ENCODE measurements at regions not wholly inside any gene's neighbourhood (a gene's known extent, or its start where the extent isn't known, plus 50 kb on each side); places are given as distances from the start of the nearest gene placed in this dataset.

GRCh38 chr13:26837997-26838396, 77.4 kb upstream of the GPR12 start:
- H2BK15ac ChIP-seq (ENCODE audit: low read length) = no peak overlapping the region
- H3K79me2 ChIP-seq (ENCODE audit: control insufficient read depth in 1 of 2, insufficient read depth in 2 of 2, low read length in 2 of 2) = no peaks in the 10 kb centered on the region
- H3K18ac ChIP-seq (ENCODE audit: extremely low read depth, low read length) = no peak overlapping the region
- no peak overlapping the region for H4K91ac ChIP-seq (replicated peaks; ENCODE audit: insufficient read length, low read length)
- H3K9ac ChIP-seq (replicated peaks in 1 of 4; ENCODE audit: extremely low read depth in 1 of 4, low read depth in 3 of 4, low read length in 3 of 4) = no peak overlapping the region
- H4K20me1 ChIP-seq (replicated peaks in 1 of 2; ENCODE audit: control insufficient read depth in 1 of 2, insufficient read depth in 2 of 2, low read length in 2 of 2) = no peaks in the 10 kb centered on the region
- peaks cover 4% of the 10 kb centered on the region in 2 experiments; a peak in 2 of 4 replicates for H3K9me3 ChIP-seq (ENCODE audit: insufficient read depth in 2 of 2, low read depth in 1 of 2, low read length in 1 of 2)
- H3K27me3 ChIP-seq (replicated peaks in 1 of 4; ENCODE audit: control insufficient read depth in 3 of 4, extremely low read depth in 1 of 4, insufficient read depth in 3 of 4, low read length in 3 of 4) = no peaks in the 10 kb centered on the region
- H3K56ac ChIP-seq (replicated peaks; ENCODE audit: insufficient read length, low read depth, low read length) = no peak overlapping the region
- H3K4me2 ChIP-seq (ENCODE audit: insufficient read depth in 1 of 2, low read depth in 2 of 2, low read length in 2 of 2) = no peak overlapping the region
- H3K4ac ChIP-seq (replicated peaks; ENCODE audit: insufficient read length, low read depth, low read length) = no peak overlapping the region
- H2BK20ac ChIP-seq (ENCODE audit: low read length) = no peak overlapping the region
- WGBS, 2 experiments (ENCODE audit: extremely low coverage in 1 of 2, insufficient coverage in 1 of 2, insufficient read length in 1 of 2, insufficient replicate concordance in 2 of 2, low coverage in 1 of 2, low lambda C conversion rate in 2 of 2, missing lambda C conversion rate in 1 of 2) = 93% methylated on average over 6 of the region's 6 CpGs; no CpG with 5 or more reads in 1 of the 2 experiments
- H3K23ac ChIP-seq (ENCODE audit: insufficient read length) = no peak overlapping the region
- H4K5ac ChIP-seq (ENCODE audit: insufficient read length, low read depth, low read length) = no peak overlapping the region
- DNase-seq (ENCODE audit: low read depth in 1 of 2, low spot score in 2 of 2) = no peak
- H2BK120ac ChIP-seq (replicated peaks; ENCODE audit: low read depth, low read length) = no peak overlapping the region
- no peak overlapping the region for H2AK5ac ChIP-seq (ENCODE audit: low read depth, low read length)
- no peak for FAIRE-seq
- no peak overlapping the region for H3K27ac ChIP-seq (ENCODE audit: low read depth, low read length)
- no peak overlapping the region for H2AFZ ChIP-seq (ENCODE audit: low read length)
- ChIA-PET CTCF (ENCODE audit: partially characterized antibody) (no interaction called here), POLR2A (ENCODE audit: partially characterized antibody) (no interaction called here)
- no peaks in the 10 kb centered on the region for H3K23me2 ChIP-seq (ENCODE audit: low read depth, low read length)
- no peak overlapping the region for H3K4me3 ChIP-seq (ENCODE audit: extremely low read depth in 1 of 4, insufficient read depth in 2 of 4, low read depth in 3 of 4, low read length in 4 of 4)
- peaks cover 0 to 4% (median 0%) of the 10 kb centered on the region in 4 experiments; a peak in 2 of 7 replicates for H3K4me1 ChIP-seq (replicated peaks in 1 of 4; ENCODE audit: control insufficient read depth in 3 of 4, insufficient read depth in 4 of 4, low read length in 3 of 4)
- no peaks in the 10 kb centered on the region for H3K36me3 ChIP-seq (ENCODE audit: control insufficient read depth in 2 of 4, insufficient read depth in 4 of 4, low read length in 3 of 4)
- H3K79me1 ChIP-seq (ENCODE audit: low read depth, low read length) = no peaks in the 10 kb centered on the region
- H3K14ac ChIP-seq (ENCODE audit: insufficient read length) = no peak overlapping the region
- no peak overlapping the region for H2BK12ac ChIP-seq (ENCODE audit: low read depth, low read length)
- H2BK5ac ChIP-seq (ENCODE audit: low read depth, low read length) = no peak overlapping the region
- no peak overlapping the region for H4K8ac ChIP-seq (ENCODE audit: extremely low read depth, insufficient read depth, low read length)
- TF ChIP-seq JUN (IDR thresholded peaks at IDR 0.05; ENCODE audit: low read depth, low read length) (no peak), TAF1 (IDR thresholded peaks at IDR 0.05; ENCODE audit: low read depth, low read length) (no peak), PHF8 (conservative IDR thresholded peaks at IDR 0.05; ENCODE audit: low read depth, low read length) (no peak), KDM4A (IDR thresholded peaks at IDR 0.05; ENCODE audit: low read depth, low read length, severe bottlenecking) (no peak), KDM5A (IDR thresholded peaks at IDR 0.05; ENCODE audit: low read length) (no peak), EGR1 (IDR thresholded peaks at IDR 0.05; ENCODE audit: borderline replicate concordance, low read depth, low read length) (no peak), NANOG (IDR thresholded peaks at IDR 0.05; ENCODE audit: insufficient read depth, low read depth, low read length, poor library complexity, severe bottlenecking) (no peak), BACH1 (IDR thresholded peaks at IDR 0.05; ENCODE audit: low read length) (no peak), RFX5 (IDR thresholded peaks at IDR 0.05; ENCODE audit: borderline replicate concordance, low read depth, low read length) (no peak), SIX5 (IDR thresholded peaks at IDR 0.05; ENCODE audit: low read depth, low read length) (no peak)
- TF ChIP-seq, protein P1, sequence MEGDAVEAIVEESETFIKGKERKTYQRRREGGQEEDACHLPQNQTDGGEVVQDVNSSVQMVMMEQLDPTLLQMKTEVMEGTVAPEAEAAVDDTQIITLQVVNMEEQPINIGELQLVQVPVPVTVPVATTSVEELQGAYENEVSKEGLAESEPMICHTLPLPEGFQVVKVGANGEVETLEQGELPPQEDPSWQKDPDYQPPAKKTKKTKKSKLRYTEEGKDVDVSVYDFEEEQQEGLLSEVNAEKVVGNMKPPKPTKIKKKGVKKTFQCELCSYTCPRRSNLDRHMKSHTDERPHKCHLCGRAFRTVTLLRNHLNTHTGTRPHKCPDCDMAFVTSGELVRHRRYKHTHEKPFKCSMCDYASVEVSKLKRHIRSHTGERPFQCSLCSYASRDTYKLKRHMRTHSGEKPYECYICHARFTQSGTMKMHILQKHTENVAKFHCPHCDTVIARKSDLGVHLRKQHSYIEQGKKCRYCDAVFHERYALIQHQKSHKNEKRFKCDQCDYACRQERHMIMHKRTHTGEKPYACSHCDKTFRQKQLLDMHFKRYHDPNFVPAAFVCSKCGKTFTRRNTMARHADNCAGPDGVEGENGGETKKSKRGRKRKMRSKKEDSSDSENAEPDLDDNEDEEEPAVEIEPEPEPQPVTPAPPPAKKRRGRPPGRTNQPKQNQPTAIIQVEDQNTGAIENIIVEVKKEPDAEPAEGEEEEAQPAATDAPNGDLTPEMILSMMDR (IDR thresholded peaks at IDR 0.05; ENCODE audit: control extremely low read depth in 1 of 3, insufficient read depth in 1 of 3, low read depth in 1 of 3, low read length in 3 of 3) = no peak
- TF ChIP-seq, protein P2, sequence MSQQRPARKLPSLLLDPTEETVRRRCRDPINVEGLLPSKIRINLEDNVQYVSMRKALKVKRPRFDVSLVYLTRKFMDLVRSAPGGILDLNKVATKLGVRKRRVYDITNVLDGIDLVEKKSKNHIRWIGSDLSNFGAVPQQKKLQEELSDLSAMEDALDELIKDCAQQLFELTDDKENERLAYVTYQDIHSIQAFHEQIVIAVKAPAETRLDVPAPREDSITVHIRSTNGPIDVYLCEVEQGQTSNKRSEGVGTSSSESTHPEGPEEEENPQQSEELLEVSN (IDR thresholded peaks at IDR 0.05) = no peak

Data from H1 (cell line).